K562 (cell line): ENCODE measurements at regions not wholly inside any gene's neighbourhood (a gene's known extent, or its start where the extent isn't known, plus 50 kb on each side); places are given as distances from the start of the nearest gene placed in this dataset.

Source experiments
- ATAC-seq: fragments of 200-7000 bp; cut with Tn5 transposase; 3 replicates; pipeline ENCODE4 v1.9.1; 2020; ENCODE audit warnings: moderate library complexity
- BruUV-seq: library from RNA; stranded (reverse); fragments of 400-500 nt; replicated peaks from 2 replicates; lab custom pipeline; 2021; lab: Mats Ljungman, UMichigan
- CTCF ChIA-PET: fragments of 300-600 bp; formaldehyde crosslinking; extraction: SDS; loops from one replicate; lab custom pipeline; 2021; ENCODE audit warnings: low intra/inter-chr PET ratio; lab: Yijun Ruan, JAX
- POLR2A ChIA-PET: fragments of 300-600, 350-650 bp; sonication (Branson Sonifier 250); formaldehyde crosslinking; extraction: SDS; loops from one replicate; lab custom pipeline; 2021; ENCODE audit warnings: antibody characterized with exemption, inconsistent platforms; lab: Yijun Ruan, JAX
- DNase-seq, 4 experiments: peaks; one replicate each; pipeline versions ENCODE4 v3.0.0 to v3.0.0-alpha.2; 2011 to 2018; ENCODE audit warnings: low spot score in 3 of 4, mixed read lengths in 3 of 4; ENCODE audit errors: extremely low read depth in 1 of 4
- FAIRE-seq: peaks from 2 replicates; lab custom pipeline; 2011; peaks lifted over from hg19 to GRCh38; lab: Jason Lieb, UNC
- H2AFZ ChIP-seq: 2 replicates; pipeline ENCODE4 v1.6.0; 2011; ENCODE audit warnings: low read depth, low read length, control low read depth, inconsistent platforms
- H3K27ac ChIP-seq: fragments of 200-600 bp; 3 replicates; pipeline ENCODE4 v1.8.0; 2011; ENCODE audit warnings: low read depth, mild to moderate bottlenecking, control low read depth, inconsistent platforms, low read length, moderate library complexity, mixed read lengths; ENCODE audit errors: extremely low read depth
- H3K27me3 ChIP-seq, 2 experiments: fragments of 300-600 bp in 1 of 2; 2 replicates in 1 of 2; 3 replicates in 1 of 2; pipeline versions ENCODE4 v1.6.0 to v1.8.0; 2011; ENCODE audit warnings: inconsistent platforms in 2 of 2, low read length in 2 of 2, mild to moderate bottlenecking in 1 of 2, mixed read lengths in 1 of 2, moderate library complexity in 1 of 2; ENCODE audit not compliant: control insufficient read depth in 2 of 2, insufficient read depth in 2 of 2
- H3K36me3 ChIP-seq: fragments of 300-600 bp; 3 replicates; pipeline ENCODE4 v1.8.0; 2011; ENCODE audit warnings: mild to moderate bottlenecking, low read length, inconsistent platforms; ENCODE audit not compliant: control insufficient read depth, insufficient read depth
- H3K4me1 ChIP-seq, 2 experiments: fragments of 200-600 bp in 1 of 2; replicated peaks in 1 of 2; 2 replicates in 1 of 2; 3 replicates in 1 of 2; pipeline versions ENCODE4 v1.5.1 to v1.8.0; 2011; ENCODE audit warnings: inconsistent platforms in 2 of 2, low read length in 2 of 2, mild to moderate bottlenecking in 1 of 2, mixed read lengths in 1 of 2, moderate library complexity in 1 of 2; ENCODE audit not compliant: control insufficient read depth in 2 of 2, insufficient read depth in 2 of 2
- H3K4me2 ChIP-seq: 2 replicates; pipeline ENCODE4 v1.6.1; 2011; ENCODE audit warnings: low read length, control low read depth, inconsistent platforms, mixed read lengths; ENCODE audit not compliant: insufficient read depth
- H3K4me3 ChIP-seq: fragments of 200-600 bp; sonication (generic), shearing (Covaris generic); 2 replicates; pipeline ENCODE4 v1.5.1; 2016; ENCODE audit warnings: control low read depth, inconsistent platforms
- H3K79me2 ChIP-seq: fragments of 200-600 bp; 3 replicates; pipeline ENCODE4 v1.8.0; 2011; ENCODE audit warnings: low read length, inconsistent platforms; ENCODE audit not compliant: control insufficient read depth, insufficient read depth
- H3K9ac ChIP-seq, 2 experiments: 2 replicates each; pipeline versions ENCODE4 v1.6.0 to v1.6.1; 2011; ENCODE audit warnings: low read depth in 2 of 2, low read length in 2 of 2, control low read depth in 1 of 2, inconsistent platforms in 1 of 2, mild to moderate bottlenecking in 1 of 2, mixed read lengths in 1 of 2; ENCODE audit not compliant: insufficient read depth in 1 of 2
- H3K9me1 ChIP-seq: one replicate; pipeline ENCODE4 v1.6.0; 2011; ENCODE audit warnings: inconsistent platforms, mild to moderate bottlenecking, low read length, moderate library complexity; ENCODE audit not compliant: control insufficient read depth, insufficient read depth
- H3K9me3 ChIP-seq: replicated peaks from 2 replicates; pipeline ENCODE4 v1.5.1; 2011; ENCODE audit warnings: low read depth, low read length, inconsistent platforms; ENCODE audit not compliant: control insufficient read depth, insufficient read depth
- H4K20me1 ChIP-seq: replicated peaks from 2 replicates; pipeline ENCODE4 v1.6.1; 2011; ENCODE audit warnings: low read length, inconsistent platforms, mixed read lengths; ENCODE audit not compliant: control insufficient read depth, insufficient read depth
- CHD1 ChIP-seq: fragments of 200-600 bp; sonication (generic); IDR thresholded peaks from one replicate; pipeline ENCODE4 v1.6.1; 2012; ENCODE audit warnings: mild to moderate bottlenecking, moderate library complexity, low read length, inconsistent platforms
- KDM5B ChIP-seq: fragments of 200-600 bp; sonication (generic); IDR thresholded peaks from 2 replicates; pipeline ENCODE4 v1.6.1; 2012; ENCODE audit warnings: low read depth, mild to moderate bottlenecking, moderate library complexity, low read length, control low read depth, inconsistent platforms; ENCODE audit not compliant: insufficient replicate concordance
- MCM3 ChIP-seq: fragments of 450-650 bp; IDR thresholded peaks from 2 replicates; pipeline ENCODE4 v1.6.1; 2016
- NCOA2 ChIP-seq, 2 experiments: fragments of 450-650 bp; IDR thresholded peaks; 2 replicates each; pipeline ENCODE4 v1.6.1; 2018; ENCODE audit warnings: mild to moderate bottlenecking in 2 of 2, moderate library complexity in 1 of 2; ENCODE audit not compliant: partially characterized antibody in 2 of 2
- PPARD ChIP-seq: fragments of 250-450 bp; sonication (Bioruptor Pico); IDR thresholded peaks from 2 replicates; pipeline ENCODE4 v1.8.0; 2022; ENCODE audit warnings: inconsistent platforms, mild to moderate bottlenecking, moderate library complexity
- PTBP1 ChIP-seq: fragments of 200-400 bp; formaldehyde crosslinking; IDR thresholded peaks from 2 replicates; pipeline ENCODE4 v1.6.1; 2017; ENCODE audit warnings: low read depth, low read length
- SMARCB1 ChIP-seq: IDR thresholded peaks from 2 replicates; pipeline ENCODE4 v1.6.1; 2011; ENCODE audit warnings: improper control_type of control experiment, low read depth; ENCODE audit not compliant: insufficient read length
- TBL1XR1 ChIP-seq, 2 experiments: IDR thresholded peaks; 2 replicates each; pipeline ENCODE4 v1.6.1; 2012; ENCODE audit warnings: improper control_type of control experiment in 2 of 2, low read length in 2 of 2, mild to moderate bottlenecking in 1 of 2
- TCF3 ChIP-seq: sonication (generic); formaldehyde crosslinking; IDR thresholded peaks from 2 replicates; pipeline ENCODE4 v1.4.0; 2020; ENCODE audit warnings: mild to moderate bottlenecking, missing genetic modification reagents
- XRCC5 ChIP-seq: fragments of 200-400 bp; formaldehyde crosslinking; IDR thresholded peaks from 2 replicates; pipeline ENCODE4 v1.6.1; 2017; ENCODE audit warnings: low read depth, mild to moderate bottlenecking, low read length
- ZNF41 ChIP-seq: fragments of 250-450 bp; sonication (Bioruptor Pico); conservative IDR thresholded peaks from 2 replicates; pipeline ENCODE4 v1.4.0; 2020; ENCODE audit warnings: mild to moderate bottlenecking
- WGBS: fragments of 100-300 bp; shearing (Covaris generic); methylation state at CpG from one replicate; pipeline ENCODE4 v1.1.6; 2016; ENCODE audit warnings: low coverage, mixed read lengths; ENCODE audit not compliant: insufficient coverage; ENCODE audit errors: missing lambda C conversion rate; 5-methylcytosine and 5-hydroxymethylcytosine counted together
- in situ Hi-C: fragments of 300-500 bp; cut with MboI; formaldehyde crosslinking; loops from 4 replicates; pipeline ENCODE4 v1.15.0; 2018; ENCODE audit warnings: inconsistent platforms, mixed read lengths
- intact Hi-C: fragments of 100-400 bp; cut with micrococcal nuclease; formaldehyde crosslinking; loops from 2 replicates; pipeline ENCODE4 v1.14.2; 2022
- TF ChIP-seq, protein P1 (sequence below): fragments of 150-350 bp; conservative IDR thresholded peaks from 2 replicates; pipeline ENCODE4 v1.6.1; 2014; ENCODE audit warnings: low read length
- TF ChIP-seq, protein P2 (sequence below): IDR thresholded peaks from 2 replicates; pipeline ENCODE4 v1.6.1; 2011; ENCODE audit warnings: borderline replicate concordance, low read depth, mild to moderate bottlenecking, moderate library complexity, low read length; ENCODE audit not compliant: insufficient read depth, poor library complexity, severe bottlenecking
- TF ChIP-seq, protein P3 (sequence below): IDR thresholded peaks from 3 replicates; pipeline ENCODE4 v1.6.1; 2011; ENCODE audit warnings: borderline replicate concordance, mild to moderate bottlenecking, moderate library complexity; ENCODE audit not compliant: insufficient read length; ENCODE audit errors: extremely low read depth

DNA sequence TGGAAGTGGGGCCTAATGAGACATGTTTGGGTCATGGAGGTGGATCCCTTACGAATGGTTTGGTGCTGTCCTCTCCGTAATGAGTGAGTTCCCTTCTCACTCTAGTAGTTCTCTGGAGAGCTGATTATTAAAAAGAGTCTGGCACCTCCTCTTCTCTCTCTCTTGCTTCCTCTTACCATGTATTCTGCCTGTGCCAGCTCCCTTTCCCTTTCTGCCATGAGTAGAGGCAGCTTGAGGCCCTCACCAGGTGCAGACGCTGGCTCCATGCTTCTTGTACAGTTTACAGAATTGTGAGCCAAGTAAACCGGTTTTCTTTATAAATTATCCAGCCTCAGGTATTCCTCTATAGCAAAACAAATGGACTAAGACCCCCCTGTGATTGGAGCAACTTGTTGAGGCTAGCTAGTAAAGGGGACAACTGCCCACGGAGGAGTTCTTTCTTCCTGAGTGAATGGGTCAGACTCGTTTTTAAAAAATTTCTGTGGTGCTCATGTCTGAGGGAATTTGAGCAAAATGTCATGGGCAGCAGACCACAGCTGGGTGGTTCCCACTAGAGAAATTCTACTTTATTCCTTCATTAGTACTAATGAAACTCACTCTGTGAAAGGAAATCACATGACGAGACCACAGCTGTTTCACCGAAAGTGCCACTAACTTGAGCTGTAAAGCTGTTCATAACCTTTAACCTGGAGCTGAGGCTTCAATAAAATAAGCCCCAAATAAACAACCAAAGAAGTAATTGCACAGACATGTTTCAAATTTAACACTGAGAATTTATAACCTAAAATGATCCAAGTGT is 210.0 kb downstream of the NFKBIZ start:
- Histone ChIP-seq H3K9me1 (no peaks in the 10 kb centered on the region), H3K79me2 (no peaks in the 10 kb centered on the region), H3K9me3 (no peaks in the 10 kb centered on the region), H3K36me3 (no peaks in the 10 kb centered on the region), H3K4me1 (no peaks in the 10 kb centered on the region), H2AFZ (no peak overlapping the region), H3K9ac (no peak overlapping the region), H3K4me3 (no peak overlapping the region), H3K27ac (no peak overlapping the region), H4K20me1 (no peaks in the 10 kb centered on the region), H3K4me2 (no peak overlapping the region), H3K27me3 (no peaks in the 10 kb centered on the region)
- ATAC-seq = no peak
- in situ Hi-C loops (no loop called here), intact Hi-C loops (no loop called here)
- 8% methylated on average over 6 of the region's 8 CpGs for whole genome bisulfite sequencing
- BruUV-seq = no TSS peak
- CTCF ChIA-PET = no interaction called here
- FAIRE-seq = no peak
- DNase-seq = no peak
- POLR2A ChIA-PET = interaction anchor here (0.6 kb wide), 1 partner anchor 60 kb away, joined by 3 read pairs; no protein-coding TSS in a partner anchor
- TF ChIP-seq PPARD (CRISPR knock-in tag) = no peak
- no peak for TF ChIP-seq PTBP1
- no peak for TF ChIP-seq KDM5B
- TF ChIP-seq, protein P1, sequence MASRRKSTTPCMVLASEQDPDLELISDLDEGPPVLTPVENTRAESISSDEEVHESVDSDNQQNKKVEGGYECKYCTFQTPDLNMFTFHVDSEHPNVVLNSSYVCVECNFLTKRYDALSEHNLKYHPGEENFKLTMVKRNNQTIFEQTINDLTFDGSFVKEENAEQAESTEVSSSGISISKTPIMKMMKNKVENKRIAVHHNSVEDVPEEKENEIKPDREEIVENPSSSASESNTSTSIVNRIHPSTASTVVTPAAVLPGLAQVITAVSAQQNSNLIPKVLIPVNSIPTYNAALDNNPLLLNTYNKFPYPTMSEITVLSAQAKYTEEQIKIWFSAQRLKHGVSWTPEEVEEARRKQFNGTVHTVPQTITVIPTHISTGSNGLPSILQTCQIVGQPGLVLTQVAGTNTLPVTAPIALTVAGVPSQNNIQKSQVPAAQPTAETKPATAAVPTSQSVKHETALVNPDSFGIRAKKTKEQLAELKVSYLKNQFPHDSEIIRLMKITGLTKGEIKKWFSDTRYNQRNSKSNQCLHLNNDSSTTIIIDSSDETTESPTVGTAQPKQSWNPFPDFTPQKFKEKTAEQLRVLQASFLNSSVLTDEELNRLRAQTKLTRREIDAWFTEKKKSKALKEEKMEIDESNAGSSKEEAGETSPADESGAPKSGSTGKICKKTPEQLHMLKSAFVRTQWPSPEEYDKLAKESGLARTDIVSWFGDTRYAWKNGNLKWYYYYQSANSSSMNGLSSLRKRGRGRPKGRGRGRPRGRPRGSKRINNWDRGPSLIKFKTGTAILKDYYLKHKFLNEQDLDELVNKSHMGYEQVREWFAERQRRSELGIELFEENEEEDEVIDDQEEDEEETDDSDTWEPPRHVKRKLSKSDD = no peak
- TF ChIP-seq TBL1XR1 (IDR thresholded peaks at IDR 0.05; ENCODE audit: low read length in 2 of 2) = no peak
- no peak for TF ChIP-seq ZNF41 (CRISPR knock-in tag)
- no peak for TF ChIP-seq TCF3 (CRISPR knock-in tag)
- TF ChIP-seq XRCC5 = no peak
- TF ChIP-seq, protein P2, sequence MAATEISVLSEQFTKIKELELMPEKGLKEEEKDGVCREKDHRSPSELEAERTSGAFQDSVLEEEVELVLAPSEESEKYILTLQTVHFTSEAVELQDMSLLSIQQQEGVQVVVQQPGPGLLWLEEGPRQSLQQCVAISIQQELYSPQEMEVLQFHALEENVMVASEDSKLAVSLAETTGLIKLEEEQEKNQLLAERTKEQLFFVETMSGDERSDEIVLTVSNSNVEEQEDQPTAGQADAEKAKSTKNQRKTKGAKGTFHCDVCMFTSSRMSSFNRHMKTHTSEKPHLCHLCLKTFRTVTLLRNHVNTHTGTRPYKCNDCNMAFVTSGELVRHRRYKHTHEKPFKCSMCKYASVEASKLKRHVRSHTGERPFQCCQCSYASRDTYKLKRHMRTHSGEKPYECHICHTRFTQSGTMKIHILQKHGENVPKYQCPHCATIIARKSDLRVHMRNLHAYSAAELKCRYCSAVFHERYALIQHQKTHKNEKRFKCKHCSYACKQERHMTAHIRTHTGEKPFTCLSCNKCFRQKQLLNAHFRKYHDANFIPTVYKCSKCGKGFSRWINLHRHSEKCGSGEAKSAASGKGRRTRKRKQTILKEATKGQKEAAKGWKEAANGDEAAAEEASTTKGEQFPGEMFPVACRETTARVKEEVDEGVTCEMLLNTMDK = no peak
- TF ChIP-seq, protein P3, sequence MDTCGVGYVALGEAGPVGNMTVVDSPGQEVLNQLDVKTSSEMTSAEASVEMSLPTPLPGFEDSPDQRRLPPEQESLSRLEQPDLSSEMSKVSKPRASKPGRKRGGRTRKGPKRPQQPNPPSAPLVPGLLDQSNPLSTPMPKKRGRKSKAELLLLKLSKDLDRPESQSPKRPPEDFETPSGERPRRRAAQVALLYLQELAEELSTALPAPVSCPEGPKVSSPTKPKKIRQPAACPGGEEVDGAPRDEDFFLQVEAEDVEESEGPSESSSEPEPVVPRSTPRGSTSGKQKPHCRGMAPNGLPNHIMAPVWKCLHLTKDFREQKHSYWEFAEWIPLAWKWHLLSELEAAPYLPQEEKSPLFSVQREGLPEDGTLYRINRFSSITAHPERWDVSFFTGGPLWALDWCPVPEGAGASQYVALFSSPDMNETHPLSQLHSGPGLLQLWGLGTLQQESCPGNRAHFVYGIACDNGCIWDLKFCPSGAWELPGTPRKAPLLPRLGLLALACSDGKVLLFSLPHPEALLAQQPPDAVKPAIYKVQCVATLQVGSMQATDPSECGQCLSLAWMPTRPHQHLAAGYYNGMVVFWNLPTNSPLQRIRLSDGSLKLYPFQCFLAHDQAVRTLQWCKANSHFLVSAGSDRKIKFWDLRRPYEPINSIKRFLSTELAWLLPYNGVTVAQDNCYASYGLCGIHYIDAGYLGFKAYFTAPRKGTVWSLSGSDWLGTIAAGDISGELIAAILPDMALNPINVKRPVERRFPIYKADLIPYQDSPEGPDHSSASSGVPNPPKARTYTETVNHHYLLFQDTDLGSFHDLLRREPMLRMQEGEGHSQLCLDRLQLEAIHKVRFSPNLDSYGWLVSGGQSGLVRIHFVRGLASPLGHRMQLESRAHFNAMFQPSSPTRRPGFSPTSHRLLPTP = no peak
- TF ChIP-seq NCOA2 (IDR thresholded peaks at IDR 0.05; ENCODE audit: partially characterized antibody in 2 of 2) = no peak
- TF ChIP-seq SMARCB1 = no peak
- no peak for TF ChIP-seq CHD1
- TF ChIP-seq MCM3 = no peak
